ENCODE measurements at regions not wholly inside any gene's neighbourhood (a gene's known extent, or its start where the extent isn't known, plus 50 kb on each side); places are given as distances from the start of the nearest gene placed in this dataset.

- no peak for DNase-seq
- Histone ChIP-seq H3K4me3 (ENCODE audit: low read depth, low read length) (no peak overlapping the region), H3K36me3 (replicated peaks) (no peaks in the 10 kb centered on the region), H3K27ac (no peak overlapping the region), H3K27me3 (replicated peaks) (no peaks in the 10 kb centered on the region)
- no peak for TF ChIP-seq CTCF (IDR thresholded peaks at IDR 0.05; ENCODE audit: low read depth, low read length, missing control alignments)
- in situ Hi-C loops (cut with HindIII; ENCODE audit: low pct_ligation_motif_present, low sequenced_read_pairs) = no loop called here
These were observed 1183.9 kb downstream of the RPA4 start for GRCh38 chrX:98067611-98068010.

GRCh38 chrX:98068024-98068580 is 1184.4 kb downstream of the RPA4 start:
- Histone ChIP-seq H3K4me3 (ENCODE audit: low read depth, low read length) (no peak overlapping the region), H3K36me3 (replicated peaks) (no peaks in the 10 kb centered on the region), H3K27ac (no peak overlapping the region), H3K27me3 (replicated peaks) (no peaks in the 10 kb centered on the region)
- DNase-seq = no peak
- no peak for TF ChIP-seq CTCF (IDR thresholded peaks at IDR 0.05; ENCODE audit: low read depth, low read length, missing control alignments)
- in situ Hi-C loops (cut with HindIII; ENCODE audit: low pct_ligation_motif_present, low sequenced_read_pairs) = no loop called here

- no peaks in the 10 kb centered on the region for H3K36me3 ChIP-seq (replicated peaks)
- no peak overlapping the region for H3K27ac ChIP-seq
- no peaks in the 10 kb centered on the region for H3K27me3 ChIP-seq (replicated peaks)
- TF ChIP-seq CTCF (IDR thresholded peaks at IDR 0.05; ENCODE audit: low read depth, low read length, missing control alignments) = no peak
- no peak for DNase-seq
- H3K4me3 ChIP-seq (ENCODE audit: low read depth, low read length) = no peak overlapping the region
- in situ Hi-C loops (cut with HindIII; ENCODE audit: low pct_ligation_motif_present, low sequenced_read_pairs) = no loop called here
These were observed 1187.6 kb downstream of the RPA4 start for GRCh38 chrX:98071331-98071730.

- no peak for TF ChIP-seq CTCF (IDR thresholded peaks at IDR 0.05; ENCODE audit: low read depth, low read length, missing control alignments)
- Histone ChIP-seq H3K27me3 (replicated peaks) (no peaks in the 10 kb centered on the region), H3K4me3 (ENCODE audit: low read depth, low read length) (no peak overlapping the region), H3K36me3 (replicated peaks) (no peaks in the 10 kb centered on the region), H3K27ac (no peak overlapping the region)
- DNase-seq = no peak
- in situ Hi-C loops (cut with HindIII; ENCODE audit: low pct_ligation_motif_present, low sequenced_read_pairs) = no loop called here
These were observed 1193.7 kb downstream of the RPA4 start for GRCh38 chrX:98077440-98077839.

GRCh38 chrX:98111684-98112083 is 1228.0 kb downstream of the RPA4 start:
- no peak for DNase-seq
- H3K27me3 ChIP-seq (replicated peaks) = no peaks in the 10 kb centered on the region

More at GRCh38 chrX:98111684-98112083, 1228.0 kb downstream of the RPA4 start:
- Histone ChIP-seq H3K27ac (no peak overlapping the region), H3K4me3 (ENCODE audit: low read depth, low read length) (no peak overlapping the region), H3K36me3 (replicated peaks) (no peaks in the 10 kb centered on the region)
- in situ Hi-C loops (cut with HindIII; ENCODE audit: low pct_ligation_motif_present, low sequenced_read_pairs) = no loop called here
- TF ChIP-seq CTCF (IDR thresholded peaks at IDR 0.05; ENCODE audit: low read depth, low read length, missing control alignments) = no peak

Data from brain microvascular endothelial cell (primary cell).